T-helper 9 cell (primary cell): ENCODE measurements at regions not wholly inside any gene's neighbourhood (a gene's known extent, or its start where the extent isn't known, plus 50 kb on each side); places are given as distances from the start of the nearest gene placed in this dataset.

ENCODE experiments used
- DNase-seq: peaks from one replicate; pipeline ENCODE4 v3.0.0-alpha.2; 2020

DNA sequence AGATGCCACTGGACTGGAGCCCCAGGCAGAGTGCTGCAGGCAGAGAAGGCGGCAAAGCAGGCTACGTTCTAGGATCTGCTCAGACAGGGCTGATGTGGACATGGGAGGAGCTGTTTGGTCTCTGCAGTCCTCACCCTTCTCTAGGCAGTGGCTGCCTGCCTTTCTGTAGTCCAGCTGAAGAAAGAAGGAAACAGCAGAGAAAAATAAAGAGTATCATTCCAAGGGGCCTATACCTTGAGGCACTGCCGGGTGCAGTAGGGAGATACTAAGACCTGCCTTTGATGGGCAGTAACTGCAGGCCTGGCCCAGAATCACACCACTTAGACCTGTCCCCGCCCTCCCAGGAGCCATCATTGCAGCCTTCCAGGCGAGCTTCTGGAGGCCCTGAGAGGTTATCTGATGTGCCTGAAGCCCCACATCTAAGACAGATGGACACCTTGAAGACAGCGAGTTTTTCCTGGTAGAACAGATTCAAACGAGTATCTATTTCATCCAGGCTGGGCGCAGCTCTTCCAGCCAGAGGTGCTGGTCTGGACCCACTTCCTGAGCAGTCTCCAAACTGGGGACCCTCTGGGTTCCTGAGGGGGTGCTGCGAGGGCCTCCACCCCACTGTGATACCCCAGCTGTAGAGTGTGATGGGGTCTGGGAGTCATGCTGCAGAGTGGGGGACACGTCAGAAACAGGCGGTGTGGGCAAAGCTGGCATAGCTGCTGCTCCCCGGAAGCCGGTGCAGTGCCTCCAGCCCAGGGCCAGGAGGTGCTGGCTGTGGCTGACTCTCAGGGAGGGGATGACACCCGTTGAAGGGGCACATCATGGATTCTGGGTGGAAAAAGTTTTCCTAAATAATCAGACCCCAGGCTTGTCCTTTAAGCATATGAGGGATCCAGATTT lies 87.3 kb upstream of the OTOS start:
- DNase-seq = no peak

DNA sequence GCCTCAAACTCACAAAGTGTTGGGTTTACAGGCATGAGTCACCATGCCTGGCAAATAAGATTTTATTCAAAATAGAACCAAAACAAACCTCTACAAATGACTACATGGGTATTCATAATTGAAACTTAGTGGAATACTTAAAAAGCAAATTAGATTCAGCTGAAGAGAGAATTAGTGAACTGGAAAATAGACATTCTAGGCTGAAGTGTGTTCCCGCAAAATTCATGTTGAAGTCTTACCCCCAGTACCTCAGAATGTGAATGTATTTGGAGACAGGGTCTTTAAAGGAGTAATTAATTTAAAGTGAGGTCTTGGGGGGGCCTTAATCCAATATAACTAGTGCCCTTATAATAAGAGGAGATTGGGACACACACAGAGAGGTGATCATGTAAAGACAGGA lies 88.5 kb upstream of the OTOS start:
- DNase-seq = no peak

DNA sequence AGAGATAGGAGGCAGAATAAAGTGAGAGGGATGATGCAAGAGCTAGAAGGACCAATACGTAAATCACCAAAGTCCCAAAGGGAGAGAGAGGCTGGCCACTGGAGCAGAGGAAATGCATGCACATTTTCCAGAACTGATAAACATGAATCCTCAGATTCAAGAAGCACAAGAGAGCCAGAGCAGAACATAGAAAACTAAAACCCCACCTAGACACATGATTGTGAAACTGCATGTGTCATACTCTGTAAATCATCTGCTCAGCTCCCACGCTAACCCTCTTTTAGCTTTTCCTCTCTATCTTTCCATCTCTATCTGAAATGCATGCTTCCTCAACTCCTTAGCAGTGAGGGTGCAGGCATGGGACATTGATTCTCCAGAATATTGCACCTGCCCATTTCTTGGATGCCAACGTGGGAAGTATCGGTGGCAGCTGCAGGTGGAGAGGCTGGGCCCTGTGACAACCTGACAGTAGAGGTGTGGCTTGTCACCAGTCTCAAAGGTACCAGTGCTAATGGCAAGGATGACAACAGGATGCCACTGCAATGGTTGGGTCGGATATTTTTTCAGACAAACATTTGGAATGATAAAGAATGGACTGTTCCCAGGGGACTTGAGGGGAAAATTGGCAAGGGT lies 89.3 kb upstream of the OTOS start:
- DNase-seq = no peak

DNA sequence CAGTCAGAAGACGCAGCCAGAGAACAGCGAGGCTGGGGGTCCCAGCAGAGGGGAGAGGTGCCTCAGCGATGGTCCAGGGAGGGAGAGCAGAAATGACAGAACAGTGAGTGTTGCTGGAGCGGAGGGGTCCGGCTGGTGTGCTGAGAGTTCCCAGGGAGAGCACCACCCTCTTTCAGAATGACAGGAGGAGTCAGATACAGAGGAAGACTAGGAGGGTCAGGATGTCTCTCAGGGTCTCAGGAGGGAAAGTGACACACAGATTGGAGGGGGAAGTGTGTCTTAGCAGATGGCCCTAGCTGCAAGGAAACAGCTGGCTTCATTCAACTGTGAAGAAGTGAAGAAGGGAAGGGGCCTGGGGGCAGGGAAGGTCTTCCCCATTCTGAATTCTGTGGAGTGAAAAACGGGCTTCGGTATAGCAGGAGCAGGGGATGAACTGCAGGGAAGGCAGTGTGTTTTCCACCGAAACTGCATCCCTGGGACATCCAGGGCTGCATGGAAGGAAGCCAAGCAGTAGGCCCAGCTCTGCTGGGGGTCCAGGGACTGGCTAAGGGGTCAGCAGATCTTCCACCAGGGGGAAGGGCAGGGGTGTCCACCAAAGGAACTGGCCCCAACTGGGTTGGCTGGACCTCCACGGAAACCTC lies 90.0 kb upstream of the OTOS start:
- DNase-seq = no peak

DNA sequence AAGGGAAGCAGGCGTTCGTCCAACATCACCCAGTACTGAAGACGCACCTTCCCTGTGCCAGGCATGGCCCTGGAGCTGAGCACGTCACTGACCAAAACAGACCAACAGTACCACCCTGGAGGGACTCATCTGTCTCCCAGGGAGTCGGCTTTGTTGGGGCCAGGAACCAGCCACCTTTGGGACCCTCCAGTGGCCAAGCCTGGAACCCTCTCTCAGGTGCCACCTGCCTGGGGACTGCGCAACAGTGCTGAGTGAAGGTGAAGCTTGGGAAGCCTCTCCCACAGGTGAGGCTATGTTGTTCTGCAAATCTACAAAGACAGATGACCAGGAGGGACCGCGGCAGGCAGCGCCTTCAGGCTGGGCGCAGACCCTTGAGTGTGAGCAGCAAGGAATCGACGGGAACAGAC lies 91.4 kb upstream of the OTOS start:
- no peak for DNase-seq

DNA sequence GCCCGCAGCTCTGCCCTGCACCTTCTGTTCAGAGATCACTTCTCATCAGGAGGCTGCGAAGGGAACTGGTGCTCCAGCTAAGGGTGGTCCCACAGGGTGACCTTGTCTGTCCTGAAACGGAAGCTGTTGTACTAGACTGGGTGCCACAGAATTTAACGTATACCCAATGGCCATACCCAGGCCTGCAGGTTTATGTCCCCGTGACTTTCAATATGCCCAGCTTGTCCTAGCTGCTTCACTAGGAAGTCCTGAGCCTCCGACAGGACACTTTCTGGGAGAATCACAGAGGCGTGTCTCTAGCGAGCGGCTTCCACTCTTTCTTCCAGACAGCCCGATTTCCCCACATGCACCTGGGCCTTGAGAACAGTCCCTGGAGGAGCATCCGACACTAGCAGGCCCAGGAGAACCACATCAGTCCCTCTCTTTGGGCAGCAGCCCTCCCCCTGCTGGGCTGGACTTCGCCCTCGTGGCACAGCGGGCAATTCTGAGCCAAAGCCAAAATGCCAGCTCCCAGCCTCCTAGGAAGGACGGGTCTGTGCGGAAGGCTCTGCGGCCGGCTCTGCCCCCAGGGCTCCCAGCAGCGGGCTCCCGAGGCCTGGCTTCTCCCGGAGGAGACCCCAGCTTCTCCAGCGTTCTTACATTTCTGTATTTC lies 91.9 kb upstream of the OTOS start:
- DNase-seq = no peak

DNA sequence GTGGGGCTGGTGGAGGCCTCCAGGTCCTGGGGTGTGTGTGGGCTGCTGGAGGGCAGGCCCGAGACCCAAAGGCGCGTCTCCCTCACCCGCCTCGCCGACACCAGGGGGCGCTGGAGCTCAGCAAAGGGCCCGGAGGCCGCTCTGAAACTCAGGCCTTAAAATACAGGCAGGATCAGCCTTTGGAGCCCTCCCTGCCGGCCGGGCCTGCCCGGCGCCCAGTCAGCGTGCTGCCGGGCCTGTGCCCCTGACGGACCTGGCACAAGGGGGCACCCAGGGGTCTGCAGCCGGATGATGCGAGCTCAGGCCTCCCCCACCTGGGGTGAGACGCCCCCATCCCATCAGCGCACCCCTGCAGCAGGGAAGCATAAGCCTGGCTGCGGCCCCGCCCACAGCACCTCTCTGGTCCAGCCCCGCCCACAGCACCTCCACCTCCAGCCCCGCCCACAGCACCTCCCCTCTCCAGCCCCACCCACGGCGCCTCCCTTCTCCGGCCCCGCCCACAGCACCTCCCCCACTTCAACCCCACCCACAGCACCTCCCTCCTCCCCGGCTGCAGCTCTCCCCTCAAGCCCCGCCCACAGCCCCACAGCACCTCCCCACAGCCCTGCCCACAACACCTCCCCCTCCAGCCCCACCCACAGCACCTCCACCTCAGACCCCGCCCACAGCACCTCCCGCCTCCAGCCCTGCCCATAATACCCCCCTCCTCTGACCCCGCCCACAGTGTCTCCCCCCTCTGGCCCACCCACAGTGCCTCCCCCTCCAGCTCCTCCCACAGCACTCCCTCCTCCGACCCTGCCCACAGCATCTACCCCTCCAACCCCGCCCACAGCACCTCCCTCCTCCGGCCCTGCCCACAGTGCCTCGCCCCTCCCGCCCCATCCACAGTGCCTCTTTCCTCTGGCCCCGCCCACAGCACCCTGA lies 92.8 kb upstream of the OTOS start:
- DNase-seq = peak; percentile 65

DNA sequence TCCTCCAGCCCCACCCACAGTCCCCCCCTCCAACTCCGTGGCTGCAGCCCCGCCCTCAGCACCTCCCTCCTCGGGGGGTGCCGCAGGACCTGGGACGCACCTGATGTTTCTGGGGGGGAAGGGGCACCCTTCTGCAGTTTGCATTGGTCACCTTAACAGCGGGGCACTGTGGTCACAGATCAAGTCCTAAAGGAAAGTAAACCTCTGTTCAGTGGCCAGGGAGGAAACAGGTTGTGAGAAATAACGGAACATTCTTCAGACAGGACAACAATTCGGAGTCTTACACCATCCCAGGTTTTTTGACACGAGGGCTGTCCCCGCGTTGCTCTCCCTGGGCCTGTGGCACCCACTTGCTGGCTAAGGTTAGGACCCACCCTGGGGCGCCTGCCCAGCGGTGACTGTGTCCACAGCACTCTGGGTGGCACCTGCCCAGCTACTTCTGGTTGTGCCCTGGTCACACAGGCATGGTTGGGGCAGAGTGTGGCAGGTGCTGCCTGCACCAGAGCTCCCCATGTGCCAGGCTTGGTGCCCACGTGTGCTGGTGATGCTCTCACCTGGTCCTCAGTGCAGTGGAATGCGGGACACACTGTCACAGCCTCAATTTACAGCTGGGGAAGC lies 93.5 kb upstream of the OTOS start:
- no peak for DNase-seq

DNA sequence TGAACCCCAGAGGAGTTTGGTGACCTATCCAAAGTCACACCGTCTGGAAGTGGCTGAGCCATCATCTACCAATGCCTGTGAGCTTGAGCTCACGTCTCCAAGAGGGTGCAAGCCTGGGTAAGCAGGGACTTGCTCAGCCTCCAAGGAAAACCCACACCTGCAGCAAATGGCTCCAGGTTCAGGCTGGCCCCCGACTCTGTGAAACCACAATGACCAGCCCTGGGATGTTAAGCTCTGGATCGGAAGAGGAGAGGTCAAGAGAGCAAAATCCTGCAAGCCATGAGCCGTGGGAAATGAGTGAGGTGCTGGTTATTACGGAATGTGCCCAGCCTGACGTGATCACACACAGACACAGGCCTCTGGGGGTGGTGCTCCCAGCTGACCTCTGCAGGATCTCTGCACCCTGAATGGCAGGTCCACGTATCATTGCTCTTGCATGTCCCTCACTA lies 94.1 kb upstream of the OTOS start:
- no peak for DNase-seq

DNA sequence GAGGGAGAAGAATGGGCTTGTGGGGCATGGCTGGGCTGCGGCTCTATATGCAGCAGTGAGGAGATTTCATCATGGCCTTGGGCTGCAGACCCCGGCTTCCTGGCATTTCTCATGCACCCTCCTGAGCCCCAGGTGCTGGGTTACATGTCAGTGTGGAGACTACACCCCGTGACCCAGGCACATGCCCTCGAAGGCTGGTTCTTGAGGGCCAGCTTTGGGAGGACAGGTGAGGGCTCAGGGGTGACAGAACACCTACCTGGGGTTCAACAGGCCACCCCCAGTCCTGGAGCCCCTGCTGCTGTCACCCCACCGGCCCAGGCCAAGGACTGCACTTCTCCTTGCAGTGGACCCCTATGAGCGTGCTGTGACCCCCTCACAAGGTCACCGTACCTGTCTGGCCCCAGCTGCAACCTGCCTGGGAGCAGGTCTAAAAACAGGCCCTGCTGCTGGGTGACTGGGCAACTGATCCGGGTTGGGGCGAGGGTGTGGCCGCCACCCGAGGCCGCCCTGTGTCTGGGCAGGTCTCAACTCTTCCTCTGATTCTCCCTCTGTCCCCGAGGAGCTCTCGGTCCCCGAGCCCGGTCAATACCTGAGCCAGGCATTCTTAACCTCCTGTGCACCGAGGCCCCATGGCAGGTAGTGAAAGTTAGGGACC lies 94.8 kb upstream of the OTOS start:
- no peak for DNase-seq

DNA sequence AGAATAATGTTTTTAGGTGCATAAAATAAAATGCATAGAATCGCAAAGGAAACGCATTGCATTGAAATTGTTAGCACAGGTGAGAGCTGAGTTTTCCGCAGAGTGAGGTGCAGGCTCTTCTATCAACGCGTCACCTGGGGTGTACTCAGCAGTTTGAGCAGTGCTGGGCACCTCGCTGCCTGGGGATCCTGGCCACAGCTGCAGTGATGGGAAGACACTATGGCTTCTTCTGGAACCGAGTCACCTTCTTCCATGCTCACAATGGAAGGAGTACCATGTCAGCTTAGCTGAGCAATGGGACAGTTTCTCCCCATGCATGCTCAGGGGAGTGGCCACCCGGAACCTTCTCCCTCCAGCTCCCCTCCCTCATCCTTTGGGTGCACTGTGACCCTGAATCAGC lies 95.4 kb upstream of the OTOS start:
- DNase-seq = no peak

DNA sequence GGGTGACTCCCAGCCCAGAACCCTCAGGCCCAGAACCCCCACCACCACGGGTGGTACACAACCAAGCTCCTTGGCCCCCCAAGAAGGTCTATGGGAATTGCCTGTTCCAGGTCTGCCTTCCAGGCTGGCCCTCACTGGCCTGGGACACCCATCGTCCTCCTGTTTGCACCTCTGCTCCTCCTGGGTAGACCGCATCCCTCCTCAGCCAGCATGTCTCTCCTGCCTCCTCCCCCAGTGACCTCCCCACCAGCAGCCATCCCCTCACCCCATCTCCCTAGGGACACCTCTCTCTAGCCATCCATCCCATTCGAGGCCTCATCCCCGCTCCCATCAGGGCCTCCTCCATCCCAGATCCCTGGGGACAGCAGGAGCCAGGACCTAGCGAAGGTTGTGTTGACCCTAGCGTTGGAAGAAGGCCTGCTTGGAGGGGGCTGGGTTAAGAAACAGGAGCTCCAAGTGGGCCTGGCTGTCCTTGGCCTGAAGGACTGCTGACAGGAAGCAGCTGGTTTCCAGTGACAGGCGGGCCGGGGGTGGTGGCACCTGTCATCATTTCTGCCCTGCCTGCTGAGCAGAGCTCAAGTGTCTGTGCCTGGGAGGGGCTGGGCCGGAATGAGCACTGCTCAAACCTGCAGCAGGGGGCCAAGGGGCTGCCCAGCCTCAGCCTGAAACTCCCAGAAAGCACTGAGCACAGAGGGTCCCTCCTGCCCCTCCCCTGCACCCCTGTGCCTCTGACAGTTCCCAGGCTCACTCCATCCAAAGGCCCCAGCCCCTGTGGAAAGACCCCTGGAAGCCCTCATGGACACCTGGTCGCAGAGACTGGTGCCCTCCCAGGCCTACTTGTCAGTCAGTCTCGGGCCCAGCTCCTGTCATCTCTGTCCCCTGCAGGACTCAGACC lies 96.0 kb upstream of the OTOS start:
- DNase-seq = no peak

DNA sequence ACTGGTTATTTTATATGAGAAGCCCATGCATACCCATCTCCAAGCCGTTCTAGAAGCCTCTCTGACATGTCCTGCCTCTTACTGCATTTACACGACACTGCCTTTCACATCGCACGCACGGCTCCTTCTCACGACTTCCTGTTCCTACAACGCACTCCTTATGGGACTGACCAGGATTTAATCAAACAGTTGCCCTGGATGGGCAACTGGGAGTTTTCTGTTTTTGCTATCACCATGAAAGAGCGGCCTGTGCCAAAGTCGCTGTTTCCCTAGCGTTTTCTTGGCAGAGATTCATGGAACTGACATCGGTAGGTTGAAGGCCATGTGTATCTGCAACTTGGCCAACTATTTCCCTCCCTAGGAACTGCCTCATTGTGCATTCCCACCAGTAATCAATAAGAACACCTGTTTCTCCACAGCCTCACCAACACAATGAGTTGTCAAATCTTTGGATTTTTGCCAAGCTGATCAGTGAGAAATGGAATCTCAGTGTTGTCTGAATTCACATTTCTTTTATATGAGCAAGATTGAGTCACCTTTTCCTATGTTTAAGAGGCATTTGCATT lies 97.2 kb upstream of the OTOS start:
- no peak for DNase-seq

DNA sequence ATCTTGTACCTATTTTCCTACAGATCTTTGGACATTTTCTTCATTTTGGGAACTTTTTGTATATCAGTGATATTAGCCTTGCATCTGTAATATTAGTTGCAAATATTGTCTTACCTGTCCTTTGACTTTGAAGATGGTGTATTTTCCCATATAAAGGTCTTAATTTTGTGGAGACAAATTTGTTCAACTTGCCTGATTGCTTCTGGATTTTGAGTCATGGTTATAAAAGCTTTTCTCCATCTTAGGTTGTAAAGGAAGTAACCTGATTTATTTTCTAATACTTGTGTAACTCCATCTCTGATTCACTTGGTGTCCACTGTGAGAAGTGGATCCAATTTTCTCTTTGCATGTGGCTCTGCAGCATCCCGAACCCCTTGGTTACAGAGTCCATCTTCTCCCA lies 97.7 kb upstream of the OTOS start:
- DNase-seq = no peak

DNA sequence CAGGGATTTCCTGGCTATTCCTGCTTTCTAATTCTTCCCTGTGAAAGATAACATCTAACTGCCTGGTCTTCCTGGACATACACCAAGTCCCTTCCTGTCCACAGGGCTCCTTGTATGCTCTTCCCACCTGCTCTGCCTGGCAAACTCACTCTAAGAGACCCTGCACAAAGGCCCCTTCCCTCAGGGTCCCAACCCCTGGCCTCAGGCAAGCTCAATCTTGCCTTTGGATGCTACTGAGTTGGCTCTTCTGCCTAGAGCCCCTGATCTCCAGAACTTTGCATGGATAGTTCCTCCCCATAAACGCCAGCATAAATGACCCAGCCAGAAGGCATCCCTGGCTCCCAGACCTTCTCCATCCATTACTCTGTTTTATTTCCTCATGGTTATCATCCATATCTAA lies 98.3 kb upstream of the OTOS start:
- DNase-seq = no peak

DNA sequence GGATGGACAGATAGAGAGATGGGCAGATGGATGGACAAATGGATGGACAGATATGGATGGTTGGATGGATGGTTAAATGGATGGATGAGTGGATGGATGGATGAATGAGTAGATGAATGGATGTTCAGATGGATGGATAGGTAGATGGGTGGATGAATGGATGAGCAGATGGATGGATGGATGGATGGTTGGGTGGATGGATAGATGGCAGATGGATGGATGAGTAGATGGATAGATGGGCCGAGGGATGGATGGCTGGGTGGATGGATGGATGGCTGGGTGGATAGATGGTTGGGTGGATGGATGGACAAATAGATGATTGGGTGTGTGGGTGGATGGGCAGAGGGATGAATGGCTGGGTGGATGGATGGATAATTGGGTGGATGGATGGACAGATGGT lies 98.9 kb upstream of the OTOS start:
- DNase-seq = no peak

DNA sequence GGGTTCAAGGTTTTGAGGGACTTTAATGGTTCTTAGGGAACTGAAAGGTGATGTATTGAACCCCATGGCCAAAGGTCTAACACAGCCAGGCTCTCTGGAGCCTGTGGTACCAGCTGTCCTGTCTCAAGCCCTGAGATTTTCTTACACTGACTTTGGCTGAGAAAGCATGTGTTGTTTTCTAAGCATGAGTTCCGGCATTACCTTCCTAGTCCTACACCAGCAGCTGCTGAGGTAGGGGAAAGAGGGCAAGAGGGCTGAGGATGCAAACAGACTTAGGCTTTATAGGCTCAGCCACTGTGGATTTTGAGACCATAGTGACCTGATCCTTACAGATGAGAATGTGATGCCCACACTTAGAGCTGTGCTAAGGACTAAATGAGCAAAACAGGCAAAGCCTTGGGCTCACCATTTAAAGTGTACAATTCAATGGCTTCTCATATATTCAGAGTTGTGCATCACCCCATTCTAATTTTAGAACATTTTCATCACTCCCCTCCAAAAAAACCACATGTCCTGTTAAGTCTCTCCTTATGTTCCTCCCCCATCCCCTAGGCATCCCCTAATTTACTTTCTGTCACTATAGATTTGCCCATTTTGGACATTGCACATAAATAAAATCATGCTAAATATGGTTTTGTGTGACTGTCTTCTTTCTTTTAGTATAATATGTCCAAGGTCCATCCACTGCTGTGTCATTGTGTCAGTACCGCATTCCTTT lies 99.7 kb upstream of the OTOS start:
- no peak for DNase-seq

DNA sequence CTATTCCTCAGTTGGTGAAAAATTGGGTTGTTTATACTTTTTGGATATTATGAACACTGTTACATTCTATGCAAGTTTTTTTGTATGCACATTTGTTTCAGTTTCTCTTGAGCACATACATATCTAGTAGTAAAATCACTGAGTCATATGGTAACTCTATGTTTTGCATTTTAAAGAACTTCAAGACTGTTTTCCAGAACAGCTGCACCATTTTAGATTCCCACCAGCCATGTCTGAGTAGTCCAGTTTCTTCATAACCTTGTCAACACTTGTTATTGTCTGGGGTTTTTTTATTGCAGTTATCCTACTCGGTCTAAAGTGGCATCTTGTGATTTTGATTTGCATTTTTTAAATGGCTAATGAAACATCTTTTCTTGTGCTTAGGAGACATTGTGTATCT lies 100.3 kb upstream of the OTOS start:
- DNase-seq = no peak

DNA sequence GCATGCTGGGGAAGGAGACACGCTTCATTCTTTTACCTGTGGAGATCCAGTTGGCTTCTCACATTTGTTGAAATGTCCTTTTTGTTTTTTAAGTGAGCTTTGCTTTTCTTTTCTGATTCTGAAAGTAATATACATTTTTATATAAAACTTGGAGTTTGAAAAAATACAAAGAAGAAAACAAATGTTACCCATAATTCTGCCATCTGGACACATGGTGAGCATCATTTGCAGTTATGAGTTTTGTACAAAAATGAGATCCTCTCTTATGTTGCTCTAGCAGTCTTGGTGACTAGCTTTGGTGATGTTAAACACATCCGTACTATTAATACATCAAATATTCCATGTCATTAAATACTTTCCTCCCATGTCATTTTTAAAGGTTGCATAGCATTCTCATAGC lies 101.1 kb upstream of the OTOS start:
- no peak for DNase-seq
